ENCODE measurements at regions not wholly inside any gene's neighbourhood (a gene's known extent, or its start where the extent isn't known, plus 50 kb on each side); places are given as distances from the start of the nearest gene placed in this dataset.

- TF ChIP-seq CTCF (IDR thresholded peaks at IDR 0.05) (no peak), POLR2A (IDR thresholded peaks at IDR 0.05) (no peak)
Observed at GRCh38 chr1:4460651-4461050, 193.8 kb upstream of the AJAP1 start.
